Fibroblast of skin of left quadriceps (primary cell): ENCODE measurements at regions not wholly inside any gene's neighbourhood (a gene's known extent, or its start where the extent isn't known, plus 50 kb on each side); places are given as distances from the start of the nearest gene placed in this dataset.

Experiments used
- DNase-seq, 2 experiments: peaks; one replicate each; pipeline ENCODE4 v3.0.0-alpha.2; 2013; ENCODE audit warnings: low read depth in 2 of 2

GRCh38 chr1:168387781-168388760, 107.4 kb downstream of the TBX19 start:
- no peak for DNase-seq

- DNase-seq = no peak
These were observed 106.4 kb downstream of the TBX19 start for GRCh38 chr1:168386949-168387586.

- DNase-seq = no peak
These were observed 105.8 kb downstream of the TBX19 start for GRCh38 chr1:168386492-168386891.

- DNase-seq = no peak
These were observed 101.2 kb downstream of the TBX19 start for GRCh38 chr1:168381850-168382249.

- no peak for DNase-seq
These were observed 100.3 kb downstream of the TBX19 start for GRCh38 chr1:168380945-168381344.

GRCh38 chr1:168379104-168379860, 98.6 kb downstream of the TBX19 start:
- no peak for DNase-seq

- no peak for DNase-seq
These were observed 95.1 kb downstream of the TBX19 start for GRCh38 chr1:168375566-168376300.

GRCh38 chr1:168374566-168374965, 93.9 kb downstream of the TBX19 start:
- DNase-seq = no peak

- DNase-seq = no peak
These were observed 93.2 kb downstream of the TBX19 start for GRCh38 chr1:168373869-168374268.

- DNase-seq = no peak
These were observed 92.2 kb downstream of the TBX19 start for GRCh38 chr1:168372861-168373371.

- DNase-seq = no peak
These were observed 91.6 kb downstream of the TBX19 start for GRCh38 chr1:168372307-168372706.

GRCh38 chr1:168371477-168371876, 90.8 kb downstream of the TBX19 start:
- DNase-seq = no peak

- no peak for DNase-seq
These were observed 89.9 kb downstream of the TBX19 start for GRCh38 chr1:168370586-168370985.

- DNase-seq = no peak
These were observed 89.0 kb downstream of the TBX19 start for GRCh38 chr1:168369655-168370054.

GRCh38 chr1:168368131-168368530, 87.5 kb downstream of the TBX19 start:
- no peak for DNase-seq

GRCh38 chr1:168365719-168366479, 85.2 kb downstream of the TBX19 start:
- DNase-seq = no peak
